ENCODE measurements at regions not wholly inside any gene's neighbourhood (a gene's known extent, or its start where the extent isn't known, plus 50 kb on each side); places are given as distances from the start of the nearest gene placed in this dataset.

DNA sequence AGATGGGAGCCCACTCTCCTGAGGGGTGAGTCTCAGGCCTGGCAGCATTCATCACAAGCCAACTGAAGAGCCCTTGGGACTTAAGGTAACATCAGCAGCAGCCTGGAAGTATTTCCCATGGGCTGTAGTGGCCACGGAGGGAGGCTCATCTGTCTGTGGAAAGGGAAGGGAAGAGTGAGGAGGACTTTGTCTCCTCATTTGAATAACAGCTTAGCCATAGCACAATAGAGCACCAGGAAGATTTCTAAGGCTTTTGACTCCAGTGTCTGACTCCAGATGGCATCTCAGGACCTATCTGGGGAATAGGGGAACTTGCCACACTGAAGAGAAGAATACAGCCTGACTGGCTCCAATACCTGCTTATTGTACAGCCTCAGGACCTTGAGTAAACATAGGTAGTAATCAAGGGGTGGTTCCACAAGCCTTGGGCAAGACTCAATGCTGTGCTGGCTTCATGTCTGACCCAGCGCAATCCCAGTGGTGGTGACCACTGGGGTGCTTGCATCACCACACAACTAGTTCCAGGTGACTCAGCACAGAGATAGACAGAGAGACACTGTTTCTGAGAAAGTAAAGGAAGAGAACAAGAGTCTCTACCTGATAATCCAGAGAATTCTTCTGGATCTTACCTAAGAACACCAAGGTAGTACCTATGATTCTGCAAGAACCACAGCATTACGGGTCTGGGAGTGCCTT, 510.5 kb upstream of the CCDC179 start:
- Histone ChIP-seq H3K9me2 (replicated peaks; ENCODE audit: control insufficient read depth, low read length) (no peaks in the 10 kb centered on the region), H3F3A (ENCODE audit: control insufficient read depth, insufficient read depth) (no peaks in the 10 kb centered on the region), H3K4me3 (ENCODE audit: low read length) (no peak overlapping the region), H4K20me1 (ENCODE audit: control insufficient read depth, insufficient read depth, low read depth, low read length) (no peaks in the 10 kb centered on the region), H3K36me3 (ENCODE audit: control insufficient read depth, low read length) (no peaks in the 10 kb centered on the region), H3K9me3 (ENCODE audit: control insufficient read depth, insufficient read depth, low read length) (no peaks in the 10 kb centered on the region), H3K79me2 (ENCODE audit: control insufficient read depth, low read length) (no peaks in the 10 kb centered on the region), H3K4me2 (ENCODE audit: low read length) (no peak overlapping the region), H3K4me1 (ENCODE audit: control insufficient read depth, low read length) (no peaks in the 10 kb centered on the region), H3K27me3 (ENCODE audit: control insufficient read depth, low read length) (no peaks in the 10 kb centered on the region), H3K27ac (ENCODE audit: low read depth, low read length) (no peak overlapping the region)
- TF ChIP-seq, protein P1, sequence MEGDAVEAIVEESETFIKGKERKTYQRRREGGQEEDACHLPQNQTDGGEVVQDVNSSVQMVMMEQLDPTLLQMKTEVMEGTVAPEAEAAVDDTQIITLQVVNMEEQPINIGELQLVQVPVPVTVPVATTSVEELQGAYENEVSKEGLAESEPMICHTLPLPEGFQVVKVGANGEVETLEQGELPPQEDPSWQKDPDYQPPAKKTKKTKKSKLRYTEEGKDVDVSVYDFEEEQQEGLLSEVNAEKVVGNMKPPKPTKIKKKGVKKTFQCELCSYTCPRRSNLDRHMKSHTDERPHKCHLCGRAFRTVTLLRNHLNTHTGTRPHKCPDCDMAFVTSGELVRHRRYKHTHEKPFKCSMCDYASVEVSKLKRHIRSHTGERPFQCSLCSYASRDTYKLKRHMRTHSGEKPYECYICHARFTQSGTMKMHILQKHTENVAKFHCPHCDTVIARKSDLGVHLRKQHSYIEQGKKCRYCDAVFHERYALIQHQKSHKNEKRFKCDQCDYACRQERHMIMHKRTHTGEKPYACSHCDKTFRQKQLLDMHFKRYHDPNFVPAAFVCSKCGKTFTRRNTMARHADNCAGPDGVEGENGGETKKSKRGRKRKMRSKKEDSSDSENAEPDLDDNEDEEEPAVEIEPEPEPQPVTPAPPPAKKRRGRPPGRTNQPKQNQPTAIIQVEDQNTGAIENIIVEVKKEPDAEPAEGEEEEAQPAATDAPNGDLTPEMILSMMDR (IDR thresholded peaks at IDR 0.05; ENCODE audit: low read depth, low read length, poor library complexity, severe bottlenecking): no peak
- no peak for TF ChIP-seq EZH2phosphoT487 (IDR thresholded peaks at IDR 0.05; ENCODE audit: borderline replicate concordance, low read length)

DNA sequence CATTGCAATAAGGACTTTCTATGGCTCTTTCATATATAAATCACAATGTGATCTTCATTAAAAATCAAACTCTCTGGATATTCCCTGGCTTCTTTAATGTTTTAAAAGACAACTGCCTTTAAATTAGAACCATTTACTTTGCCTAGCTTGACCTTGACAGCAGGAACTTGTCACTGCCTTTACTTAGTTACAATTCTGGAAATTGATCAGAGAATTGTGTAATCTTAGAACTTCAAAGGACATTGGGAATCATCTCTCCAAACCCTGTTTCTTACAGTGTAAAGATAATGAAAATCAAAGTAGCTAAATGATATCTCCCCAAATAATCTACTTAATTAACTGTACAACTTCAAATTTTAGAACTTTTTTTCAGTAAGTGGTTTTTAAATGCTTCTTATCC, 517.6 kb upstream of the CCDC179 start:
- no peaks in the 10 kb centered on the region for H4K20me1 ChIP-seq (ENCODE audit: control insufficient read depth, insufficient read depth, low read depth, low read length)
- no peaks in the 10 kb centered on the region for H3K36me3 ChIP-seq (ENCODE audit: control insufficient read depth, low read length)
- no peak overlapping the region for H3K27ac ChIP-seq (ENCODE audit: low read depth, low read length)
- H3K4me1 ChIP-seq (ENCODE audit: control insufficient read depth, low read length): no peaks in the 10 kb centered on the region
- no peaks in the 10 kb centered on the region for H3K79me2 ChIP-seq (ENCODE audit: control insufficient read depth, low read length)
- no peak overlapping the region for H3K4me3 ChIP-seq (ENCODE audit: low read length)
- no peak overlapping the region for H3K4me2 ChIP-seq (ENCODE audit: low read length)
- no peaks in the 10 kb centered on the region for H3F3A ChIP-seq (ENCODE audit: control insufficient read depth, insufficient read depth)
- H3K9me3 ChIP-seq (ENCODE audit: control insufficient read depth, insufficient read depth, low read length): no peaks in the 10 kb centered on the region
- no peaks in the 10 kb centered on the region for H3K27me3 ChIP-seq (ENCODE audit: control insufficient read depth, low read length)
- TF ChIP-seq, protein P1 (IDR thresholded peaks at IDR 0.05; ENCODE audit: low read depth, low read length, poor library complexity, severe bottlenecking): no peak
- no peak for TF ChIP-seq EZH2phosphoT487 (IDR thresholded peaks at IDR 0.05; ENCODE audit: borderline replicate concordance, low read length)
- H3K9me2 ChIP-seq (replicated peaks; ENCODE audit: control insufficient read depth, low read length): no peaks in the 10 kb centered on the region

DNA sequence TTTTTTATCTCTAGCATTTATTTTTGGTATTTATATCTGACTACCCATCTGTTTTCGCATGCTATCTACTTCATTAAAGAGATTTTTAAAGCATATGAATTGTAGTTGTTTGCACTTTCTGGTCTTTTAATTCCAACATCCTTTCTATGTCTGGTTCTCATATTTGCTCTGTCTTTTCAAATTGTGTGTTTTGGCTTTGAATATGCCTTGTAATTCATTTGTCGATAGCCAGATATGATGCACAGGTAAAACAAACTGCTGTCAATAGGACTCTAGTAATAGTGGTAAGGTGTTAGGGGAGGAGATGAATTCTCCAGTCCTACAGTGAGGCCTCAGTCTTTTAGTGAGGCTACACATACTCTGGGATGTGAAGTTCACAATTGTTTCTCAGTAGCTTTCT, 530.8 kb upstream of the CCDC179 start:
- Histone ChIP-seq H4K20me1 (ENCODE audit: control insufficient read depth, insufficient read depth, low read depth, low read length) (no peaks in the 10 kb centered on the region), H3K4me2 (ENCODE audit: low read length) (no peak overlapping the region), H3K27ac (ENCODE audit: low read depth, low read length) (no peak overlapping the region), H3K36me3 (ENCODE audit: control insufficient read depth, low read length) (no peaks in the 10 kb centered on the region), H3K4me1 (ENCODE audit: control insufficient read depth, low read length) (no peaks in the 10 kb centered on the region), H3K9me2 (replicated peaks; ENCODE audit: control insufficient read depth, low read length) (no peaks in the 10 kb centered on the region), H3K4me3 (ENCODE audit: low read length) (no peak overlapping the region), H3K79me2 (ENCODE audit: control insufficient read depth, low read length) (no peaks in the 10 kb centered on the region), H3K27me3 (ENCODE audit: control insufficient read depth, low read length) (no peaks in the 10 kb centered on the region), H3F3A (ENCODE audit: control insufficient read depth, insufficient read depth) (no peaks in the 10 kb centered on the region), H3K9me3 (ENCODE audit: control insufficient read depth, insufficient read depth, low read length) (no peaks in the 10 kb centered on the region)
- TF ChIP-seq, protein P1 (IDR thresholded peaks at IDR 0.05; ENCODE audit: low read depth, low read length, poor library complexity, severe bottlenecking): no peak

Data from DOHH2 (cell line).